Mammary epithelial cell (primary cell): ENCODE measurements at regions not wholly inside any gene's neighbourhood (a gene's known extent, or its start where the extent isn't known, plus 50 kb on each side); places are given as distances from the start of the nearest gene placed in this dataset.

Experiments used
- EZH2 ChIP-seq: IDR thresholded peaks from 2 replicates; pipeline ENCODE4 v1.6.1; 2012; ENCODE audit warnings: low read length, inconsistent platforms, borderline replicate concordance
- TF ChIP-seq, protein P1 (sequence below), 2 donors: IDR thresholded peaks in 1 of 2; conservative IDR thresholded peaks in 1 of 2; 2 replicates each; pipeline ENCODE4 v1.5.1; 2011 to 2012; ENCODE audit warnings: inconsistent platforms in 2 of 2, low read length in 2 of 2, mild to moderate bottlenecking in 2 of 2, control low read depth in 1 of 2, low read depth in 1 of 2; ENCODE audit not compliant: insufficient read depth in 1 of 2; ENCODE audit errors: extremely low read depth in 1 of 2

DNA sequence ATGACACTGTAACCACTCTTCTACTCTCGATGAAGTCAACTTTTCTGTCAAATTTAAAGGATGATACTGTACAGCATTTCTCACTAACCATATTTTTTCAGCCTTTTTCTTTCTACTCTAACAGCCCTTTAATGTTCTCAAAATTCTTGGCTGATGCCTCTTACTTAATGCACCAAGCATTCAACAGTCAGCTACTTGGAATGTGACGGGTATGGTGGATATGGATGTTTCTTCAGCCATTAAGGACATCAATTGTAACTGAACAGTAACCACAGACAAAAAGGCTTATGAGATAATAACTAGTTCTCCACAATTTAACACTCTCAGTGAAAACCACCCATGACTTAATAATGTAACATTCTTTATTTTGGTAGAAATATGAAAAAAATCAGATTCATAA lies 467.2 kb upstream of the ZNF337 start:
- TF ChIP-seq, protein P1, sequence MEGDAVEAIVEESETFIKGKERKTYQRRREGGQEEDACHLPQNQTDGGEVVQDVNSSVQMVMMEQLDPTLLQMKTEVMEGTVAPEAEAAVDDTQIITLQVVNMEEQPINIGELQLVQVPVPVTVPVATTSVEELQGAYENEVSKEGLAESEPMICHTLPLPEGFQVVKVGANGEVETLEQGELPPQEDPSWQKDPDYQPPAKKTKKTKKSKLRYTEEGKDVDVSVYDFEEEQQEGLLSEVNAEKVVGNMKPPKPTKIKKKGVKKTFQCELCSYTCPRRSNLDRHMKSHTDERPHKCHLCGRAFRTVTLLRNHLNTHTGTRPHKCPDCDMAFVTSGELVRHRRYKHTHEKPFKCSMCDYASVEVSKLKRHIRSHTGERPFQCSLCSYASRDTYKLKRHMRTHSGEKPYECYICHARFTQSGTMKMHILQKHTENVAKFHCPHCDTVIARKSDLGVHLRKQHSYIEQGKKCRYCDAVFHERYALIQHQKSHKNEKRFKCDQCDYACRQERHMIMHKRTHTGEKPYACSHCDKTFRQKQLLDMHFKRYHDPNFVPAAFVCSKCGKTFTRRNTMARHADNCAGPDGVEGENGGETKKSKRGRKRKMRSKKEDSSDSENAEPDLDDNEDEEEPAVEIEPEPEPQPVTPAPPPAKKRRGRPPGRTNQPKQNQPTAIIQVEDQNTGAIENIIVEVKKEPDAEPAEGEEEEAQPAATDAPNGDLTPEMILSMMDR (conservative IDR thresholded peaks at IDR 0.05 in 1 of 2, IDR thresholded peaks at IDR 0.05 in 1 of 2; ENCODE audit: extremely low read depth in 1 of 2, insufficient read depth in 1 of 2, low read depth in 1 of 2, low read length in 2 of 2) = no peak
- TF ChIP-seq EZH2 = no peak
